ENCODE measurements at regions not wholly inside any gene's neighbourhood (a gene's known extent, or its start where the extent isn't known, plus 50 kb on each side); places are given as distances from the start of the nearest gene placed in this dataset.

- TF ChIP-seq TAF1 (IDR thresholded peaks at IDR 0.05; ENCODE audit: borderline replicate concordance, insufficient read depth, low read length) (no peak), SIN3A (IDR thresholded peaks at IDR 0.05; ENCODE audit: borderline replicate concordance, insufficient read depth, low read length) (no peak), FOXP2 (optimal IDR thresholded peaks at IDR 0.05; ENCODE audit: borderline replicate concordance, extremely low read depth, extremely low read length, insufficient read depth) (no peak), POLR2AphosphoS5 (IDR thresholded peaks at IDR 0.05; ENCODE audit: low read depth, low read length) (no peak)
- TF ChIP-seq, protein P1, sequence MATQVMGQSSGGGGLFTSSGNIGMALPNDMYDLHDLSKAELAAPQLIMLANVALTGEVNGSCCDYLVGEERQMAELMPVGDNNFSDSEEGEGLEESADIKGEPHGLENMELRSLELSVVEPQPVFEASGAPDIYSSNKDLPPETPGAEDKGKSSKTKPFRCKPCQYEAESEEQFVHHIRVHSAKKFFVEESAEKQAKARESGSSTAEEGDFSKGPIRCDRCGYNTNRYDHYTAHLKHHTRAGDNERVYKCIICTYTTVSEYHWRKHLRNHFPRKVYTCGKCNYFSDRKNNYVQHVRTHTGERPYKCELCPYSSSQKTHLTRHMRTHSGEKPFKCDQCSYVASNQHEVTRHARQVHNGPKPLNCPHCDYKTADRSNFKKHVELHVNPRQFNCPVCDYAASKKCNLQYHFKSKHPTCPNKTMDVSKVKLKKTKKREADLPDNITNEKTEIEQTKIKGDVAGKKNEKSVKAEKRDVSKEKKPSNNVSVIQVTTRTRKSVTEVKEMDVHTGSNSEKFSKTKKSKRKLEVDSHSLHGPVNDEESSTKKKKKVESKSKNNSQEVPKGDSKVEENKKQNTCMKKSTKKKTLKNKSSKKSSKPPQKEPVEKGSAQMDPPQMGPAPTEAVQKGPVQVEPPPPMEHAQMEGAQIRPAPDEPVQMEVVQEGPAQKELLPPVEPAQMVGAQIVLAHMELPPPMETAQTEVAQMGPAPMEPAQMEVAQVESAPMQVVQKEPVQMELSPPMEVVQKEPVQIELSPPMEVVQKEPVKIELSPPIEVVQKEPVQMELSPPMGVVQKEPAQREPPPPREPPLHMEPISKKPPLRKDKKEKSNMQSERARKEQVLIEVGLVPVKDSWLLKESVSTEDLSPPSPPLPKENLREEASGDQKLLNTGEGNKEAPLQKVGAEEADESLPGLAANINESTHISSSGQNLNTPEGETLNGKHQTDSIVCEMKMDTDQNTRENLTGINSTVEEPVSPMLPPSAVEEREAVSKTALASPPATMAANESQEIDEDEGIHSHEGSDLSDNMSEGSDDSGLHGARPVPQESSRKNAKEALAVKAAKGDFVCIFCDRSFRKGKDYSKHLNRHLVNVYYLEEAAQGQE (IDR thresholded peaks at IDR 0.05; ENCODE audit: insufficient read depth in 1 of 2, low read depth in 2 of 2, low read length in 2 of 2): no peak
These were observed 213.1 kb upstream of the FAM3C start for GRCh38 chr7:121609208-121609607.

GRCh38 chr7:121608785-121609184, 212.7 kb upstream of the FAM3C start:
- TF ChIP-seq, protein P1 (IDR thresholded peaks at IDR 0.05; ENCODE audit: insufficient read depth in 1 of 2, low read depth in 2 of 2, low read length in 2 of 2): no peak
- TF ChIP-seq POLR2AphosphoS5 (IDR thresholded peaks at IDR 0.05; ENCODE audit: low read depth, low read length) (no peak), TAF1 (IDR thresholded peaks at IDR 0.05; ENCODE audit: borderline replicate concordance, insufficient read depth, low read length) (no peak), SIN3A (IDR thresholded peaks at IDR 0.05; ENCODE audit: borderline replicate concordance, insufficient read depth, low read length) (no peak), FOXP2 (optimal IDR thresholded peaks at IDR 0.05; ENCODE audit: borderline replicate concordance, extremely low read depth, extremely low read length, insufficient read depth) (no peak)

GRCh38 chr7:121605317-121605680, 209.2 kb upstream of the FAM3C start:
- no peak for TF ChIP-seq FOXP2 (optimal IDR thresholded peaks at IDR 0.05; ENCODE audit: borderline replicate concordance, extremely low read depth, extremely low read length, insufficient read depth)
- no peak for TF ChIP-seq POLR2AphosphoS5 (IDR thresholded peaks at IDR 0.05; ENCODE audit: low read depth, low read length)
- no peak for TF ChIP-seq TAF1 (IDR thresholded peaks at IDR 0.05; ENCODE audit: borderline replicate concordance, insufficient read depth, low read length)
- TF ChIP-seq, protein P1 (IDR thresholded peaks at IDR 0.05; ENCODE audit: insufficient read depth in 1 of 2, low read depth in 2 of 2, low read length in 2 of 2): no peak
- no peak for TF ChIP-seq SIN3A (IDR thresholded peaks at IDR 0.05; ENCODE audit: borderline replicate concordance, insufficient read depth, low read length)

DNA sequence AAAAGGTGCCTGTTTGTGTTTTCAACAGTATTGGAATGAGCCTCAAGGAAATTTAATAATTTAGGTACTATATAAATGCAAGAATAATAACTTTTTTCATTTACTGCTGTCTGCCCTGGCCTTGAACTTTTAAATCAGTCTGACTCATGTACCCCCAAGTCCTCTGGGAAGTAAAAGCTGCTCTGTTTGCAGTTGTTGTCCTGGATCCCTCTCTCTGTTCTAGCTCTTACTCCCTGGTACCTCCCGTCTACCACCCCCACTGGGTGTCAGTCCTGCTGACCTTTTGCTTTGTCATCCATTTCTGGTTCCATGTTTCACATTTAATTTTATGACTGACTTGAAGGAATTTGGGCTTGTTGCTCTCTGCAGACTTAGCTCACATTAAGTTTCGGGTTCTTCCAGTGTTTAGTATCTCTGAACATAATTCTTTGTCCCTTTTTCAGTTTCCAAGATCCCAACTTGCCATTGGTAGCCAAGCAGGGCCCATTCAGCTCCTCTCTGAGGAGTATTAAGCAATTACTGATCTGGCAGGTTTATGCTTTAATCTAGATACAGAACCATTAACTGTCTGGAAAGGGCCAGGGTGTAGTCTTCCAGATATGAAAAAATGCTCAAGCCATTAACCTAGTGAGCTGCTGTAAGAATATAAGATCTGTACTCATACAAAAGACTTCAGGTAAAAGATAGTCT, 208.7 kb upstream of the FAM3C start:
- TF ChIP-seq SIN3A (IDR thresholded peaks at IDR 0.05; ENCODE audit: borderline replicate concordance, insufficient read depth, low read length) (no peak), FOXP2 (optimal IDR thresholded peaks at IDR 0.05; ENCODE audit: borderline replicate concordance, extremely low read depth, extremely low read length, insufficient read depth) (no peak), TAF1 (IDR thresholded peaks at IDR 0.05; ENCODE audit: borderline replicate concordance, insufficient read depth, low read length) (no peak), POLR2AphosphoS5 (IDR thresholded peaks at IDR 0.05; ENCODE audit: low read depth, low read length) (no peak)
- TF ChIP-seq, protein P1 (IDR thresholded peaks at IDR 0.05; ENCODE audit: insufficient read depth in 1 of 2, low read depth in 2 of 2, low read length in 2 of 2): no peak
